Stimulated activated CD8-positive, alpha-beta memory T cell treated with anti-CD3 and anti-CD28 coated beads, Interleukin-7, amount 100 ng/mL, for 48 hours (primary cell): ENCODE measurements at regions not wholly inside any gene's neighbourhood (a gene's known extent, or its start where the extent isn't known, plus 50 kb on each side); places are given as distances from the start of the nearest gene placed in this dataset.

Source experiments
- DNase-seq, 2 donors: peaks; one replicate each; pipeline ENCODE4 v3.0.0-alpha.2; 2020; ENCODE audit warnings: low read depth in 1 of 2; ENCODE audit errors: extremely low read depth in 1 of 2

GRCh38 chr6:145241721-145242120 is 493.6 kb downstream of the EPM2A start:
- no peak for DNase-seq

- no peak for DNase-seq
Observed at GRCh38 chr6:145244349-145245100, 490.8 kb downstream of the EPM2A start.

- no peak for DNase-seq
Observed at GRCh38 chr6:145245119-145245518, 490.2 kb downstream of the EPM2A start.

- no peak for DNase-seq
Observed at GRCh38 chr6:145247692-145248419, 487.5 kb downstream of the EPM2A start.

- no peak for DNase-seq
Observed at GRCh38 chr6:145250436-145250835, 484.9 kb downstream of the EPM2A start.

GRCh38 chr6:145252737-145253136 is 482.6 kb downstream of the EPM2A start:
- no peak for DNase-seq

- DNase-seq, result no peak
Observed at GRCh38 chr6:145254649-145255401, 480.5 kb downstream of the EPM2A start.

- no peak for DNase-seq
Observed at GRCh38 chr6:145257704-145258103, 477.6 kb downstream of the EPM2A start.

- DNase-seq, result no peak
Observed at GRCh38 chr6:145258122-145258521, 477.2 kb downstream of the EPM2A start.

- no peak for DNase-seq
Observed at GRCh38 chr6:145260484-145261175, 474.7 kb downstream of the EPM2A start.

- DNase-seq, result no peak
Observed at GRCh38 chr6:145261758-145262157, 473.6 kb downstream of the EPM2A start.

- no peak for DNase-seq
Observed at GRCh38 chr6:145262771-145263170, 472.5 kb downstream of the EPM2A start.

- no peak for DNase-seq
Observed at GRCh38 chr6:145263778-145264211, 471.5 kb downstream of the EPM2A start.

- DNase-seq, result no peak
Observed at GRCh38 chr6:145266432-145267075, 468.8 kb downstream of the EPM2A start.

GRCh38 chr6:145267076-145267867 is 468.0 kb downstream of the EPM2A start:
- DNase-seq, result no peak

- DNase-seq, result no peak
Observed at GRCh38 chr6:145270464-145270863, 464.9 kb downstream of the EPM2A start.

- DNase-seq, result no peak
Observed at GRCh38 chr6:145271040-145271439, 464.3 kb downstream of the EPM2A start.

- no peak for DNase-seq
Observed at GRCh38 chr6:145271577-145271976, 463.7 kb downstream of the EPM2A start.

GRCh38 chr6:145272246-145272645 is 463.1 kb downstream of the EPM2A start:
- DNase-seq, result no peak

GRCh38 chr6:145273136-145273535 is 462.2 kb downstream of the EPM2A start:
- no peak for DNase-seq
